ENCODE measurements at regions not wholly inside any gene's neighbourhood (a gene's known extent, or its start where the extent isn't known, plus 50 kb on each side); places are given as distances from the start of the nearest gene placed in this dataset.

DNA sequence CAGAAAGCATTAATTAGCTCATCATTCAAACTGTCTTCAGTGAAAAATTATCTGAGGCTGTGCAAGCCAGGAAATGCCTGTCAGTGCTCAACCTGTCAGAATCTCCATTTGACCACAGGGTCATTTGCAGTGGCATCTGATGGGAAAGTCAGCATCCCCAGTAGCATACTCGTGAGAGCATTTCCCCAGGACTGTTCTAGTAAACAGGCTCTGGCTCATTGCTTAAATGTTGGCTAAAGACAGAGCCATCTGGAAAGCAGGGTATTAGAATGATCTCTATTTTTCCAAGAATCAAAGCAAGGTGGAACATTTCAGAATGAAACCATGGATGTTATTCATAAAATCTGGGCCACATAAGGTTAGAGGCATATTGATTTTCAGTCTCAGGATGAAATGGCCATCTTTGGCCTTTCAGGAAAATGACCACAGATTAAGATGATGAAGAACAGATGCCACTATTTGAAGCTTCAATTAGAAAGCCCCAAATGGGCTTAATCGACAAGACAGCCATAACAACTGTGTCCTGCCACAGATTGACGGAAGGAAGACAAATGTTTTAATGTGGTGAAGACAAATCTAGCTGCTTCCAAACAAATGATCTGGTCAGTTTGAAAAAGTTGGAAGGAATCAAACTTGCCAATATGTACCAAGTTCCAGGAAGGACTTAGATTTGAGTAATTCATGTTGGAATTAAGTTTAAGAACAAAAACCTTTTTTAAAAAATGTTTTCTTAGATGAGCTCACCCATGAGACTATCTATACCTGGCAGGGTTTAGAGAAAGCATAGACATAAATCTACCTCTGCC, 94.0 kb upstream of the FAR2 start:
- DNase-seq = no peak

DNA sequence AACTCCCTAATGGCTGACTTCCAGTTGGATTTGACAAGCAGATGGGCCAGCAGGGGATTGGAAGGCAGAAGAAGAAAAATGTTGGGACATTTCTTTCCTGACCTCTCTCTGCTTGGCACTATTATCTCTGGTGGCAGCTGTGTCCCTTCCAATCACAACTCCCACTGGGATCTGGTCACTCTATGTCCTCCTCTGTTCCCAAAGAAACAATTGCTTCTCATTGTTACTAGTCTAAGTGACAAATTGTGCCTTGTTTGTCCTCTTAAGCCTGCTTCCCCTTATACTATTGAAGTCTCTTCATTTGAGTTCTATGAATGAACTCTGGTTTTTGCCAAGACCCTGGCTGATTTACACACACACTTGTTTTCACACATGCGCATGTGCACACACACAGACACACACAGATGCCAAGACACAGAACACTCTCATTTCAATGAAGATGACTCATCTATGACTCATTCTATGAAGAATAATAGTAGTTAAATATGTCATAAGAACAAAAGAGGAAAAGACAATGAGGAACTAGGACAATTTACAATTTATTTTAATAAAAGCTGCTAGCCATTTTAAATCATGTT, 83.0 kb upstream of the FAR2 start:
- DNase-seq = peak in 1 of 2 donors; percentile 9

DNA sequence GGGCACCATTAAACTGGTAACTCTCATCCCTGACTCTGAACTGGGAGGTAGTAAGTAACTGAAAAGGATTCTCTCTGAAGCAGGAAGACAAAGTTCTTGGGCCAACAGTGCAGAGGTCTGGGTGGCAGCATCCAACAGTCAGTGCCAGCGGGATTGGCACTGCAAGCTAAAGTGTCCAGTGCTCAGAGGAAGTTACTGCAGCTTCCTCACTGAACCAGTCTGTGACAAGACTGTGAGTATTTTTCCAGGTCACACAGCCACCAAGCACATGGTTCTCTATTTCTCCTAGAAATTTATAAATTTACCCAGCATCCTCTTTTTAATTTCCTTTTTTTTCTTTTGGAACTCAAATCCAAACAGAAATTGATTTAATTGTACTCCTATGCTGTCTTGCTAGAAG, 81.6 kb upstream of the FAR2 start:
- DNase-seq = peak in 1 of 2 donors; percentile 6

DNA sequence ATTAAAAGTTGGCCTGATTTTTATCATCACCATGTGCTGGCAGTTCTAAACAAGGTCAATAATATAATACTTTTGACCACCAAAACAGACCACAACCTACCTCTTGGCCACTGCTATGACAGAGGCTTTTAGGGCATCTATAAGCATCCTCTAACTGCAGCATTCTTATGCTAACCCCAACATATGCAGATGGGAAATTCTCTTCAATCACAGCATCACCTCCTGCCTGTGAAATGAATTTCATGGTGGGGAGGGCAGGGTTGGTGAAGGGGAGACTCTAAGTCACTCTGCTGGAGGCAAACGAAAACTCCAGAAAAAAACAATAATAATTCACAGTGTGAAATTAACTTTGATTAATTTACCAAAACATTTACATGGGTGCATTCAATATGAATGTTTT, 78.8 kb upstream of the FAR2 start:
- DNase-seq = no peak

DNA sequence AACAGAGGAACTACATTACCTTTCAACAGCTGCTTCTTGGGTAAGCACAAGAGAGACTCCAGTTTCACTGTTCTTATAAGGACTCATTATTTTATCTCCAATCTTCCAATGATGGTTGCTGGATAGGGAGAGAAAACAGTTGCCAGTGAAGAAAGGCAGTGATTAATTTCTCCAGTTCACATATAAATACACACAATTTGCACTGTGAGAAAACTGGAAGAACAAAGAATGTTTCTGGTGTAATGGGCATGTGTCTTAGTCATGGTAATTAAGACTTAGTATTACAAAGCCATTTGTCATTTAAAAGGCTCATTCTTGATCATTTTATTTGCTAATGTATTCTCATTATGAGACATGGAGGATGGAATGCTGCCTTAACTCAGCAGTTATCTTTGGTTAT, 78.0 kb upstream of the FAR2 start:
- no peak for DNase-seq

DNA sequence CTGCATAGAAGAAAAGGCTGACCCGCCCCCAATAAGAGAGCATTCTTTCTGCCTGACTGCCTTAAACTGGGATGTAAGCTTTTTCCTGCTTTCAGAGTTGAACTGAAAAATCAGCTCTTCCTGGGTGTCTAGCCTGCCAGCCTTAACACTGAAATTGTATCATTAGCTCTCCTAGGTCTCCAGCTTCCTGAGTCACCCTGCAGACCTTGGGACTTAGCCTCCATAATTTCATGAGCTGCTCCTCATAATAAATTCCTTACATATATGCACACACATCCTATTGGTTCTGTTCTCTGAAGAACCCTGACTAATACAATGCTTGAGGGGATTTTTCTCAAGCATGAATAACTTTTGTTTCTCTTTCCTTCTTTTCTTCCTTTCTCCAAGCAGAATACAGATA, 76.4 kb upstream of the FAR2 start:
- no peak for DNase-seq

DNA sequence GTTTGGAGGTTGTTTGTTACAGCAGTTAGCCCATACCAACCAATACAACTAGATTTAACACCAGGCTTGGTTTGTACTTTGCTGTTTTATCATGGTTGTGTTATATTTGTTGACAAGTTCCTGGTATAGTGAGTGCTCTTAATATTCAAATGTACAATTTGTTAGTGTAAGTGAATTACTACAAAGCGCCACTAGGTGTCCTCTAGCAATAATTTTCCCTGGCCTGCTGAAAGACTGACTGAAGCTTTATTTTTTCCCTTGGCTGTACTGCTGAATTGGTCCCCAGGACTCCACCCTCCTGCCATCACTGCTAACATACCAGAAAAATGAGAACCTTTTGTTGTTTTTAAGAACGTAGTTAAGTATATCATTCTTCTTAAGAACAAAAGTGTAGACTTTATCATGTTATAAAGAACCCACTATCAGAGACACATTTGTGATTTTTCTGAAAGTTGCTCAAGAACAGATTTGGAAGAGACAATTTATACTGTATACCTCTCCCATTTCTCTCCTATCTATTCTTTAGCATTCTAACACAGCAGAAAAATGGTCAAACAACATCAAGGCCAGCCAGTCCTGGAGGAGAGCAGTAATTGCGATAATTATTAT, 75.3 kb upstream of the FAR2 start:
- peak; percentile 6 to 59 for DNase-seq

DNA sequence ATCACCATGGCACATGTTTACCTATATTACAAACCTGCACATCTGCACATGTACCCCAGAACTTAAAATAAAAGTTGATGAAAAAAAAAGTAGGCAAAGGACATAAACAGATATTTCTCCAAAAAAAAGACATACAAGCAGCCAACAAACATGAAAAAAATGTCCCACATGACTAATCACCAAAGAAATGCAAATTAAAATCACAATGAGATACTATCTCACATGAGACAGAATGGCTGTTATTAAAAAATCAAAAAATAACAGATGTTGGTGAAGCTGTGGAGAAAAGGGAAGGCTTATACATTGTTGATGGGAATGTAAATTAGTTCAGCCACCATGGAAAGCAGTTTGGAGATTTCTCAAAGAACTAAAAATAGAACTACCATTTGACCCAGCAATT, 68.0 kb upstream of the FAR2 start:
- DNase-seq = no peak

DNA sequence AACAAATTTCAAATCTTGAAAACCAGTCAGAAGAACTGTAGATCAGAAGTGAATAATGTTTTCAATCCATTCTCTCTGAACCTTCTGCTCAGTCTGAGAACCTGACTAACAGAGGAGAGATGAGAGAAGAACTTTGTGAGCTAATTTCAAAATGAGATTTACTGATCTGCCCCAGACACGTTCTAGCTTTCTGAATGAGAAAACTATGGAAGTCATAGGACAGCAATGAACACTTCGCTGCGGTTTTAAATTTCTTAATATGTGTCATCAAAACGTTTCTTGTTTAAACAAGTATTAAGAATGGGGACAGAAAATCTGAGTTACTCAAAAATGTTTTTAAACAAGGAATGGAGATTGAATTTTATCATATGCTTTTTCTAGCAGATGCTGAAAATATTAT, 66.6 kb upstream of the FAR2 start:
- DNase-seq = no peak

DNA sequence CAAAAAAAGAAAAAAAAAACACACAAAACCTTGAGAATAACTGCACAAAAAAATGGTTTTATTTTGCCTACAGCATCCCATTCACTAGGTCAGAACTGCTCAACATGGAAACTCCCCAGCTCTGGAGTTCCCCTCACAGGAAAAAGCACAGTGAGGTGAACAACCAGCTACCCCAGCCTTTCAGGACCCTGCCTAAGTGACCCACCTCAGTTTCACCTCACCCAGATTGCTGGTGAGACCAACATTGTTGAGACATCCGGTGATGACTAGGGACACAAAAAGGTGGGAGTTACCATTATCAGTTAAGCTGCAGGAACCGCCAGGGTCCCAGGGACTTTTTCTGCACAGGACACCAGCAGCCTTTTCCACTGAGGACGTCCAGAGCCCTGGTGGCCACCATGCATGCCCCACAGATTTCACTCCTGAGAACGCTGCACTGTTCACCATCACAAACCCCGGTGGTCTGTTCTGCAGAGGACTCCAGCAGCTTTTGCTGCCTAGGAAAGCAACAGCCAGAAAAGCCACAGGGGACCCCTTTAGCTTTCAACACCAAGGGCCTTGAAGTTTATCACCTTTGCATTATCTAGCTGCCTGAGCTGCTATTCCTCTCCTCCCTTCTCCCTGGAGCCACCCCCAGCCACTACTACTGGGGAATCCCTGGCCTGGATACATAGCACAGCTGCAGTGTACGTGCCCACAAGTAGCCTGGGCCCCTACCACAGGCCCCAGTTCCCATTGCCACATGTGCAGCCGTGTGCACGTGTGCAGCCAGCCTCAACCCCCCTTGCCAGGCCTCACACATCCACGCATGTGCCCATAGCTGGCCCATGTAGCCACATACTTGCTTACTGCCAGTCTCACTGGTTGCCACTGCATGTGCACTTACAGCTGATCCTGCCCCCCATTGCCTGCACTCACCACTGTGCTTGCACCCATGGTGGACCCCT, 62.5 kb upstream of the FAR2 start:
- DNase-seq = no peak

DNA sequence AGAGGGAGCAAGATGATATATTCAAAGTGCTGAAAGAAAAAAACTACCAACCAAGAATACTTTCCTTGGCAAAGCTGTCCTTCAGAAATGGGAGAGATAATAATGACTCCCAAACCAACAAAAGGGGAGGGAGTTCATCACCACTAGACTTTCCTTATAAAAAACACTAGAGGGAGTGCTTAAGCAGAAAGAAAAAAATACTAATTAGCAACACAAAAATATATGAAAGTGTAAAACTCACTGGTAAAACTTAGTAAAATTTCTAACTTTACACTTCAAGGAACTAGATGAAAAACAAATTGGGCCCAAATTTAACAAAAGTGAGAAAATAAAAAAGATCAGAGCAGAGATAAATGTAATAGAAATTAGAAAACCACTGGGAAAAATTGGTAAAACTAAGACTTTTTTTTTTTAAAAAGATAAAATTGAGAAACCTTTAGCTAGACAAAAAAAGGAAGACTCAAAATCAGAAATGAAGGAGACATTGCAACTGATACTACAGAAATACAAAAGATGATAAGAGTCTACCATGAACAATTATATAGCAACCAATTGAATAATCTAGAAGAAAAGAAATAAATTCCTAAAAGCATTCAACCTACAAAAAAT, 60.4 kb upstream of the FAR2 start:
- DNase-seq = peak in 1 of 2 donors; percentile 42

Data from CD4-positive, alpha-beta T cell treated with Interferon alpha-2 for 1 hour (primary cell).